ENCODE measurements at regions not wholly inside any gene's neighbourhood (a gene's known extent, or its start where the extent isn't known, plus 50 kb on each side); places are given as distances from the start of the nearest gene placed in this dataset.

DNA sequence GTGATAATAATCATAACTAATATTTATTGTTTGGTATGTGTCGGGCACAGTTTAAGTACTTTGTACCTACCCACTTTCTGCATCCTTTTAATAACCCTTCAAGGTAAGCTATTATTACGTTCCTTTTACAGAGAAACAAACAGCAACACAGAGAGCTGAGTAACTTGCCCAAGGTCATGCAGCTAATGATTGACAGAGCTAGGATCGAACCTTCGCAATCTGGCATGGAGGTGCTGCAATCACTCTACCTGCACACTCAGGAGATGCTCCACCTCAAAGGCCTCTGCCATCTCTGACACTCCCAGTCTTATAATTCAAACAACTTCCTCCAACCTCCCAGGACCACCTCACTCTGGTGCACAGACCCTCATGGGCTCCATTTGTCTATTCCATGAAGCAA lies 137.2 kb downstream of the DMRTA2 start:
- TF ChIP-seq POLR2A (IDR thresholded peaks at IDR 0.05; ENCODE audit: low read depth, low read length) (no peak), POU2F2 (IDR thresholded peaks at IDR 0.05; ENCODE audit: low read depth, low read length) (no peak)
